ENCODE measurements at regions not wholly inside any gene's neighbourhood (a gene's known extent, or its start where the extent isn't known, plus 50 kb on each side); places are given as distances from the start of the nearest gene placed in this dataset.

GRCh38 chr6:82033631-82034211, 213.8 kb downstream of the IBTK start:
- H3K27ac ChIP-seq, result peak overlapping the region; percentile 47 to 50

GRCh38 chr6:82032444-82032843, 215.1 kb downstream of the IBTK start:
- Histone ChIP-seq H3K27me3 (no peaks in the 10 kb centered on the region), H3K36me3 (no peaks in the 10 kb centered on the region), H3K9me3 (no peaks in the 10 kb centered on the region), H3K4me1 (peaks cover 0 to 40% (median 22%) of the 10 kb centered on the region in 4 donors), H3K27ac (no peak overlapping the region), H3K4me3 (no peak overlapping the region)
- intact Hi-C loops (cut with DNase I; ENCODE audit: low total_unique reads), result loop anchor here (5.0 kb wide), 1 partner anchor 1050 kb away; no protein-coding TSS in a partner anchor
- no peak for DNase-seq
- no peak for TF ChIP-seq CTCF (IDR thresholded peaks at IDR 0.05)

More at GRCh38 chr6:82033631-82034211, 213.8 kb downstream of the IBTK start:
- Histone ChIP-seq H3K9me3 (no peaks in the 10 kb centered on the region), H3K4me3 (no peak overlapping the region), H3K27me3 (no peaks in the 10 kb centered on the region), H3K36me3 (no peaks in the 10 kb centered on the region), H3K4me1 (peaks cover 0 to 40% (median 22%) of the 10 kb centered on the region in 4 donors)
- DNase-seq, result peak; percentile 64 to 77
- intact Hi-C loops (cut with DNase I; ENCODE audit: low total_unique reads), result loop anchor here (5.0 kb wide), 1 partner anchor 1049 kb away; no protein-coding TSS in a partner anchor
- TF ChIP-seq CTCF (IDR thresholded peaks at IDR 0.05), result no peak

GRCh38 chr6:82030761-82031503, 216.6 kb downstream of the IBTK start:
- peak overlapping the region; percentile 42 to 54 for H3K27ac ChIP-seq

GRCh38 chr6:82030301-82030700, 217.2 kb downstream of the IBTK start:
- no peaks in the 10 kb centered on the region for H3K9me3 ChIP-seq
- H3K27me3 ChIP-seq, result no peaks in the 10 kb centered on the region
- H3K36me3 ChIP-seq, result no peaks in the 10 kb centered on the region
- no peak for DNase-seq
- intact Hi-C loops (cut with DNase I; ENCODE audit: low total_unique reads), result loop anchor here (5.0 kb wide), 1 partner anchor 1052 kb away; no protein-coding TSS in a partner anchor
- no peak for TF ChIP-seq CTCF (IDR thresholded peaks at IDR 0.05)
- no peak overlapping the region for H3K4me3 ChIP-seq
- peak overlapping the region; percentile 42 to 54 for H3K27ac ChIP-seq
- peaks cover 0 to 40% (median 22%) of the 10 kb centered on the region in 4 donors for H3K4me1 ChIP-seq

More at GRCh38 chr6:82030761-82031503, 216.6 kb downstream of the IBTK start:
- no peak overlapping the region for H3K4me3 ChIP-seq
- TF ChIP-seq CTCF (IDR thresholded peaks at IDR 0.05), result no peak
- H3K36me3 ChIP-seq, result no peaks in the 10 kb centered on the region
- no peaks in the 10 kb centered on the region for H3K27me3 ChIP-seq
- peaks cover 0 to 40% (median 22%) of the 10 kb centered on the region in 4 donors for H3K4me1 ChIP-seq
- no peak for DNase-seq
- no peaks in the 10 kb centered on the region for H3K9me3 ChIP-seq
- intact Hi-C loops (cut with DNase I; ENCODE audit: low total_unique reads), result loop anchor here (5.0 kb wide), 1 partner anchor 1051 kb away; no protein-coding TSS in a partner anchor

GRCh38 chr6:82025271-82025670, 222.3 kb downstream of the IBTK start:
- Histone ChIP-seq H3K4me3 (no peak overlapping the region), H3K27ac (no peak overlapping the region), H3K9me3 (no peaks in the 10 kb centered on the region), H3K36me3 (no peaks in the 10 kb centered on the region), H3K27me3 (no peaks in the 10 kb centered on the region), H3K4me1 (peaks cover 0 to 24% (median 11%) of the 10 kb centered on the region in 4 donors)
- intact Hi-C loops (cut with DNase I; ENCODE audit: low total_unique reads), result no loop called here
- no peak for TF ChIP-seq CTCF (IDR thresholded peaks at IDR 0.05)
- DNase-seq, result no peak

Measured in tibial artery (tissue), 4 donors.